HG03439 (cell line): ENCODE measurements at regions not wholly inside any gene's neighbourhood (a gene's known extent, or its start where the extent isn't known, plus 50 kb on each side); places are given as distances from the start of the nearest gene placed in this dataset.

Experiments
- ATAC-seq: cut with Tn5 transposase; IDR thresholded peaks from one replicate; pipeline ENCODE4 v1.9.1; 2021; ENCODE audit warnings: mild to moderate bottlenecking, moderate library complexity; ENCODE audit not compliant: unreplicated experiment

GRCh38 chr11:45366619-45367190 lies 80.6 kb upstream of the SYT13 start:
- no peak for ATAC-seq

GRCh38 chr11:45365961-45366618 lies 79.9 kb upstream of the SYT13 start:
- no peak for ATAC-seq

GRCh38 chr11:45362636-45363035 lies 76.5 kb upstream of the SYT13 start:
- no peak for ATAC-seq

DNA sequence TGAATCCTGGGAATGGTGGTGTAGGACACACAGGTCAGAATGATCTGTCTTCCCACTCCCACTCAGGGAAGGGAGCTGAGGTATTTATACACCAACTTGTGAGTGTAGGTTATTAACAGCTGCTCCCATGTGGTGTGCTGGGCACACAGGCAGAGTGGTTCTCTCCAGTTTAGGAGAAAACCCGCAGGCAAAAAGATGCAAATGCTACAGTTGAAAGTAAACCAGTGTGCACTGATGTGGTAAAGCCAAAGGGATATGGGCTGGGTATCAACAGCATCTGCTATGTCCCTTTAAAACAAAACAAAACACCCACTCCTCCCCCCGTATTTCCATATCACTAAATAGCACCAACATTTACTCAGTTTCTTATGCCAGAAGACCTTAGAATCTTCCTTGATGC lies 75.4 kb upstream of the SYT13 start:
- no peak for ATAC-seq

DNA sequence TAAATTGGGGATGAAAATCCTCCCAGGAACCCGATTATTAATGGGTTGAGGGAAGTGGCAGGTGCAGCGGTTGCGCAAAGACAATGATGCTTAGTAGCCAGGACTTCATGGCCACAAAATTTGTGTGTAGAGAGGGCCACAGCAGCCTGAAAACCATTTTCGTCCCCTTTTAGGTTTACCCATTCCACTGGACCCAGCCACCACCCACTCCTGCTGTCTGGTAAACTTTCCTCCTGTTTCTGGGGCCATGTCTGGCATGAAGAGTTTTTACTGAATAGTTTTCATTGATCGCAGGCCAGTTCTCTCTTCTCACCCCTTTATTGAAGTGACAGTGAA lies 69.5 kb upstream of the SYT13 start:
- ATAC-seq: no peak

- ATAC-seq: peak; percentile 97
These were observed 69.0 kb upstream of the SYT13 start for GRCh38 chr11:45354976-45355705.

GRCh38 chr11:45348729-45349128 lies 62.6 kb upstream of the SYT13 start:
- ATAC-seq: no peak

- ATAC-seq: no peak
These were observed 61.4 kb upstream of the SYT13 start for GRCh38 chr11:45347348-45348082.

DNA sequence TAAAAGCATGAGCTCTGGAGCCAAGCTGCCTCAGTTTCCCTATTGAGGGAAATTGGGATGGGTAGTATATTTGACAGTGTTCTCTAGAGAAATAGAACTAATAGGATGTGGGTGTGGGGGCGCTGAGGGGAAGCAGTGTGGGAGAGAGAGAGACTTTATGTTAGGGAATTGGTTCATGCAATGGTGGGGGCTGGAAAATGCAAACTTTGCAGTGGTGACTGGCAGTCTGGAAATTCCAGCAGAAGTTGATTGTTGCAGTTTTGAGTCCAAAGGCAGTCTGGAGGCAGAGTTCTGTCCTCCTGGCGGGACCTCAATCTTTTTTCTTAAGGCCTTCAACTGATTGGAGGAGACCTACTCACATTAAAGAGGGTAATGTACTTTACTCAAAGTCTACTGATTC lies 59.4 kb upstream of the SYT13 start:
- no peak for ATAC-seq

DNA sequence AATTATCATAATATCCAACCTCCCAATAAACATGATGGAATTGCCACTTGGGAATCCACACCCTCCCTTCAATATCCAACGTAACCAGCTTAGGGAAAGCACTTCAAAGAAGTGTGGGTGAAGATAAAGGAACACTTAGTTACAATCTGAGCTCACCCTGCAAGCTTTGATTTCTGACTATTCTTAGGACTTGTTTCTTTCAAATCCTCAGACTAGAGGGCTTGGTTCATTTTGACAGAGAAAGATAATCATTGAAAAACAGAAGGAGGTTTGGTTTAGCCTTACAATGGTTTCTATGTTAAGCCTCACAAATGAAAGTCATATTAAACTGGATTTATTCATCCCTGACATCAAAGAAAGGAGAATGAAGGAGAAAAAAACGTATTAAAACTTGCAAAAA lies 57.9 kb upstream of the SYT13 start:
- no peak for ATAC-seq

DNA sequence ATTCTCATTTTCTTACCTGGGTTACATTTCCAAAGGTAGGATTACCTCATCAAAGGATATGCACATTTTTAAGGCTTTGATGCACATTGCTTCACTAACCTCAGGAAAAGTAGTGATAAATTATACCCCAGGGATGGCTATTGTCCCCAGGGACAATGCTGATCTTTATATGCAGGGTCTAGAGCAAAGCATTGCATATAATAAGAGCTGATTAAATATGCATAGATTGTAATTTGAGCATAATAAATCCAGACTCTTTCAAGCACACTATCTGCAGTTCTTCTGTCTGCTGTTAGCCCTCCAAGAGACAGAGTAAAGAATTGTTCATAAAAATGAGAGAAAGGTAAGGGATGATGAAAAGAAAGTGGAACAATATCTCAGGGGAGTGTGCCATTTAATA lies 57.3 kb upstream of the SYT13 start:
- ATAC-seq: no peak

DNA sequence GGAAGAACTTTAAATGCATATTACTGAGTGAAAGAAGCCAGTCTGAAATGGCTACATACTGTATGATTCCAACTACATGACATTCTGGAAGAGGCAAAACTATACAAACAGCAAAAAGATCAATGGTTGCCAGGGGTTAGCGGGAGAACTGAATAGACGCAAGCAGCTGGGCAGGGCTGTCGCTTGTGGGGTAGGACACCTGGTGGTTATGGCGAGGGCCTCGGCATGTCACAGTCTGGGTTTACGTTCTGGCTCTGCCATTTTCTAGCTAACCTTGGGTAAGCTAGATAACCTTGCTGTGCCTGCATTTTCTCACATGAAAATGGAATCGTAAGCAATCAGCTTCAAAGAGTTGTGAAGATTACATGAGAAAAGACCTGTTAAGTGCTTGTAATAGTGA lies 55.2 kb upstream of the SYT13 start:
- no peak for ATAC-seq

DNA sequence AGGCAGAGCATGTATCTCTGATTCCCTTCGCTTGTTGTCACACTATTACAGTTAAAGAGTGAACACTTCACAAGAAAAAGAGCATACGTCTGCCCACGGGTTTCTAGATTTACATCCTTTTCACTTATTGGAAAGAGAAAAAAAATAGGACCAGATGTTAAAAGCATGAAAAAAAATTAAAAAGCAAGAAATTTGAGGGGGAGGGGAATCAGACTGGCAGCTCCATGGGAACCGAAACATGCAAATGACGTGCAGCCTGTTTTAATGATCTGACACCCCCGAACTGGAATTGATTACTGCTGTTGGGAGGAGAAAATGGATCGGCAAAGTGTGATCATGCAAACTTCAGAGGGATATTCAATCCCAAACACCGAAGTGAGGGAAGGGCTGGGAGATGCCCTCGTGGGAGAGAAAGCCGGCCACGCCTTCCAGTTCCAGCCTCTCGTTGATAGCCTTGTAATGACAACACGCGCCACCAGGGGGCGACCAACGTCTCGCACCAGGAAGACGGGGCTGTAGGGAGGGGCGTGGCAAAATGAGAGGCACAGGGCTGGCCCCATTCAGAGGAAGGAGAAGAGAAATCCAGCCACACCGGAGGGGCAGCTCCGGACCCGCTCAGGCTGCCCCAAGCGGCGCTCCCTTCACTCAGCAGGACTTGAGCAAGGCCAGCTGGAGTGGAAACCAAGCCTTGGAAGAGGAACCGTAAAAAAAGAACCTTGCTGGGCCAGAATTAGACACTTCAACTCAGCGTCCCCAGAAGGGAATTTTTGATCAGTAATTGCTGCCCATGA lies 53.8 kb upstream of the SYT13 start:
- ATAC-seq: peak; percentile 97

DNA sequence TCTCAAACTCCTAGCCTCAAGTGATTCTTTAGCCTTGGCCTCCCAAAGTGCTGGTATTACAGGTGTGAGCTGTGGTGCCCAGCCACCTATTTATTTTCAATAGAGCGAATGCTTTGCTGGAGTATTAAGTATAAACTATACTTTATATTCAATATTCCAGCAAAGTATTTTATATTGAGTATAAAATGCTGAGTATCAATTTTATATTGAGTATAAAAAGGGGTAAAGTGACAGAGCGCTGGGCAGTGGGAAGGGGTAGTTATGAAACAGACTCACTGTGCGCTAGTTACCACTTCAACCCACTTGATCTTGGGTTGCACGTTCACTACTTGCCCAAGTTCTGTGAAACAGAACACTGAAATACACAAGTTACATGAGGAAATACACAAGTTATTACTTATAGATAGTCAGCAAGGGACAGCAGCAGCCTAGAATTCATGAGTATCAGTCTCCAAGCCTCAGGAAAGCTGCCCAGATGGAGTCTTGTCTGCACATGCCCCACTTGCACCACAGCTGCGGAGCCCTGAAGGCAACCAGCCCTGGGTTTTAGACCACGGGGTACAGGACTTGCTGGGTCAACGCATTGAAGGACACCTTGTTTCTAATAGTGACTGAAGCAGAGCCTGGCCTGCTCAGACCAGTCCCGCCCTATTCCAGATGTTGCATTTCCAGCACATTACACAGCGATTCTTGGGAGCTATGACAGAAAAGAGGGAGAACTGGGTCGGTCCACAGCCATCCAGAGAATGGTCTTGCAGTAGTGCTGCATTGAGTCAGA lies 51.6 kb upstream of the SYT13 start:
- no peak for ATAC-seq

DNA sequence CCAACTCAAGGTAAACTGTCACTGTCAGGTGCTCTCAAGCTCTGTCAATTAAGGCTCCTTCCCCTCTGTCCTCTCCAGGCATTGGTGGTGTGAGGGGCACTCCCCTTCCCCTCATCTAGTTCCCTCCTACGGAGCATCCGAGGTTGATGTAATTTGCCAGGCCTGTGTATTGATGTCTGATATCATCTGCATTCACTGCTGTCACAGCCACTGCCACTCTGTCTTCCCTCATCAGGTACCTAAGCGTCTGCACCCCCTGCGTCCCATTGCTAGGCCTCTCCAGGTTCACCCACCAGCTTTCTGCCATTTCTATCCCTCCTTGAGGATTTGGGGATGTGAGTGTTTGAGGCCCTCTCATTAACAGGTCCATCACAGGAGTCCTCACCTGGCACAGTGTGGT lies 50.0 kb upstream of the SYT13 start:
- ATAC-seq: no peak
